Lower lobe of right lung (tissue), 2 donors: ENCODE measurements at regions not wholly inside any gene's neighbourhood (a gene's known extent, or its start where the extent isn't known, plus 50 kb on each side); places are given as distances from the start of the nearest gene placed in this dataset.
"Not testable (repeated sequence)": the region's sequence is repeated elsewhere in the genome, so short reads cannot be mapped to it uniquely, and the experiment has no call there.

Source experiments
- ATAC-seq, 2 donors: fragments of 200-7000 bp; cut with Tn5 transposase; one replicate each; pipeline ENCODE4 v1.9.1; 2020 to 2022; ENCODE audit warnings: mild to moderate bottlenecking in 2 of 2, moderate library complexity in 2 of 2
- DNase-seq: peaks from one replicate; pipeline ENCODE4 v3.0.0-alpha.2; 2020
- H3K27ac ChIP-seq: fragments of 200-600 bp; one replicate; pipeline ENCODE4 v1.8.0; 2022
- H3K27me3 ChIP-seq: fragments of 200-600 bp; one replicate; pipeline ENCODE4 v1.8.0; 2022; ENCODE audit warnings: low read depth
- H3K36me3 ChIP-seq: fragments of 200-600 bp; one replicate; pipeline ENCODE4 v1.8.0; 2022; ENCODE audit warnings: mild to moderate bottlenecking
- H3K4me1 ChIP-seq: fragments of 200-600 bp; one replicate; pipeline ENCODE4 v1.8.0; 2022
- H3K4me3 ChIP-seq: fragments of 200-600 bp; one replicate; pipeline ENCODE4 v1.8.0; 2022; ENCODE audit warnings: mild to moderate bottlenecking
- H3K9me3 ChIP-seq: fragments of 200-600 bp; one replicate; pipeline ENCODE4 v1.8.0; 2022
- CTCF ChIP-seq: fragments of 200-600 bp; IDR thresholded peaks from one replicate; pipeline ENCODE4 v1.8.0; 2022; ENCODE audit warnings: antibody characterized with exemption, mild to moderate bottlenecking
- intact Hi-C: fragments of 100-400 bp; cut with DNase I; formaldehyde crosslinking; loops from one replicate; pipeline ENCODE4 v1.11.0; 2022
- donor health status: DM: no; HTN: yes; CAD: no; lungs with severe emphysema.

- no peaks in the 10 kb centered on the region for H3K36me3 ChIP-seq
- H3K4me1 ChIP-seq, result no peaks in the 10 kb centered on the region
- TF ChIP-seq CTCF, result no peak
- H3K9me3 ChIP-seq, result no peaks in the 10 kb centered on the region
- ATAC-seq (no peak), DNase-seq (no peak)
- no peaks in the 10 kb centered on the region for H3K27me3 ChIP-seq
- no peak overlapping the region for H3K4me3 ChIP-seq
- intact Hi-C loops, result loop anchor here (10.0 kb wide), 1 partner anchor 353 kb away; the partner anchor contains the start of gene COL11A1
- H3K27ac ChIP-seq, result no peak overlapping the region
These were observed 67.5 kb upstream of the RNPC3 start for GRCh38 chr1:103457886-103458455.

GRCh38 chr1:103448560-103448959 lies 76.9 kb upstream of the RNPC3 start:
- intact Hi-C loops, result no loop called here

GRCh38 chr1:103447471-103447870 lies 78.0 kb upstream of the RNPC3 start:
- no peak for DNase-seq
- Histone ChIP-seq H3K4me3 (no peak overlapping the region), H3K27me3 (no peaks in the 10 kb centered on the region), H3K36me3 (no peaks in the 10 kb centered on the region), H3K9me3 (no peaks in the 10 kb centered on the region), H3K4me1 (no peaks in the 10 kb centered on the region), H3K27ac (no peak overlapping the region)
- intact Hi-C loops, result no loop called here
- no peak for ATAC-seq
- TF ChIP-seq CTCF, result no peak

More at GRCh38 chr1:103448560-103448959, 76.9 kb upstream of the RNPC3 start:
- Histone ChIP-seq H3K36me3 (no peaks in the 10 kb centered on the region), H3K27ac (no peak overlapping the region), H3K4me3 (no peak overlapping the region), H3K27me3 (no peaks in the 10 kb centered on the region), H3K9me3 (no peaks in the 10 kb centered on the region), H3K4me1 (no peaks in the 10 kb centered on the region)
- DNase-seq (no peak), ATAC-seq (no peak)
- TF ChIP-seq CTCF, result no peak

DNA sequence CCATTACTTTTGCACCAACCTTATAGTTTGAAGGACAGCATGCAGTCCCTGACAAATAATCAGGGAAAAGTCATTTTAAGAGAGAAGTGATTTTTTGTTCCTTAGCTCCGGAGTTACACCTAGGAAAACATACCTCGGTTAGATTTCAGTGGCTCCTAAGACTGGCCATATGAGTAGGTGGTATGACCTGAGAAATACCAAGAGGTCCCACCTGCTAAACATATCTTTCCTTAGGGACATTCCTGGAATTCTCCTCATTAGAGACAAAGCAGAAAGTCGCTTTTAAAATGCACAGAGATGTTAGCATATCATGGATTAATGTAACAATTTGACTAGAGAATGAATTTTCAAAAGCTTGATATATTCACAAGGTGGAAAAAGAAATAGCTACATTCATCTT lies 84.2 kb upstream of the RNPC3 start:
- H3K36me3 ChIP-seq, result no peaks in the 10 kb centered on the region
- no peak for TF ChIP-seq CTCF
- DNase-seq (no peak), ATAC-seq (no peak)
- H3K27me3 ChIP-seq, result no peaks in the 10 kb centered on the region
- intact Hi-C loops, result no loop called here
- H3K4me3 ChIP-seq, result no peak overlapping the region
- H3K4me1 ChIP-seq, result no peaks in the 10 kb centered on the region
- no peak overlapping the region for H3K27ac ChIP-seq
- H3K9me3 ChIP-seq, result no peaks in the 10 kb centered on the region

DNA sequence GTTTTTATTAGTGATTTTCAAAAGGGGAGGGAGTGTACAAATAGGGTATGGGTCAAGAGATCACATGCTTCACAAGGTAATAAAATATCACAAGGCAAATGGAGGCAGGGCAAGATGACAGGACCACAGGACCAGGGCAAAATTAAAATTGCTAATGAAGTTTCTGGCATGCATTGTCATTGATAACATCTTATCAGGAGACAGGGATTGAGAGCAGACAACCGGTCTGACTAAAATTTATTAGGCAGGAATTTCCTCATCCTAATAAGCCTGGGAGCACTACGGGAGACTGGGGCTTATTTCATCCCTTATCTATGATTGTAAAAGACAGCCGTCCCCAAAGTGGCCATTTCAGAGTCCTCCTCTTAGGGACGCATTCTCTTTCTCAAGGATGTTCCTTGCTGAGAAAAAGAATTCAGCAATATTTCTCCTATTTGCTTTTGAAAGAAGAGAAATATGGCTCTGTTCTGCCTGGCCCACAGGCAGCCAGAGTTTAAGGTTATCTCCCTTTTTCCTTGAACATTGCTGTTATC lies 88.9 kb upstream of the RNPC3 start:
- H3K36me3 ChIP-seq, H3K27me3 ChIP-seq, H3K27ac ChIP-seq, intact Hi-C loops, DNase-seq, H3K4me3 ChIP-seq, ATAC-seq, H3K4me1 ChIP-seq, H3K9me3 ChIP-seq: not testable (repeated sequence)

DNA sequence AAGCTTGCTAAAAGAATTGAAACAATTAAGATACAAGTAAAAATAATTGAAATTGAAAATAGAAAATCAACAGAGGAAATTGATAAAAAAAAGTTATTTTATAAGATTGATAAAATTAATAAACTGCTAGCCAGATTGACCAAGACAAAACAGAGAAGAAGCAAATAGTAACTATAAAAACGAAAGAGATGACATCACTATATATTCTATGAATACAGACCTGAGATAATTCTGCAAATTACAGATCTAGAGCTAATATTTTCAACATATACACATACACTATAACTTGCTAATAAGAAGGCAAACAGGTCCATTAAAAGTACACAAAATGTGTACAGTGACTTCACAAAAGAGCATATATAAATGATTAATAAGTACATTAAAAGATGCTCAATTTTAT lies 90.1 kb upstream of the RNPC3 start:
- no peak for TF ChIP-seq CTCF
- H3K4me1 ChIP-seq, result no peaks in the 10 kb centered on the region
- no peak for DNase-seq
- H3K36me3 ChIP-seq, result no peaks in the 10 kb centered on the region
- no peaks in the 10 kb centered on the region for H3K9me3 ChIP-seq
- no peak for ATAC-seq
- no peak overlapping the region for H3K4me3 ChIP-seq
- no peaks in the 10 kb centered on the region for H3K27me3 ChIP-seq
- no peak overlapping the region for H3K27ac ChIP-seq
- intact Hi-C loops, result no loop called here
